ENCODE measurements at regions not wholly inside any gene's neighbourhood (a gene's known extent, or its start where the extent isn't known, plus 50 kb on each side); places are given as distances from the start of the nearest gene placed in this dataset.

GRCh38 chr7:113710310-113711096 lies 208.3 kb downstream of the PPP1R3A start:
- TF ChIP-seq CTCF (IDR thresholded peaks at IDR 0.05) = peak; percentile 52 to 72 (median 61)
- no peak for TF ChIP-seq POLR2A (IDR thresholded peaks at IDR 0.05)
- TF ChIP-seq POLR2AphosphoS5 (IDR thresholded peaks at IDR 0.05) = no peak
